SK-N-MC (cell line): ENCODE measurements at regions not wholly inside any gene's neighbourhood (a gene's known extent, or its start where the extent isn't known, plus 50 kb on each side); places are given as distances from the start of the nearest gene placed in this dataset.

ENCODE experiments used
- FOXP2 ChIP-seq: optimal IDR thresholded peaks from 2 replicates; pipeline ENCODE3; 2011; ENCODE audit warnings: mild to moderate bottlenecking, moderate library complexity; ENCODE audit not compliant: insufficient read depth; ENCODE audit errors: extremely low read length, control extremely low read depth
- POLR2AphosphoS5 ChIP-seq: IDR thresholded peaks from 2 replicates; pipeline ENCODE4 v1.6.1; 2012; ENCODE audit warnings: mild to moderate bottlenecking, low read depth, low read length, borderline replicate concordance

DNA sequence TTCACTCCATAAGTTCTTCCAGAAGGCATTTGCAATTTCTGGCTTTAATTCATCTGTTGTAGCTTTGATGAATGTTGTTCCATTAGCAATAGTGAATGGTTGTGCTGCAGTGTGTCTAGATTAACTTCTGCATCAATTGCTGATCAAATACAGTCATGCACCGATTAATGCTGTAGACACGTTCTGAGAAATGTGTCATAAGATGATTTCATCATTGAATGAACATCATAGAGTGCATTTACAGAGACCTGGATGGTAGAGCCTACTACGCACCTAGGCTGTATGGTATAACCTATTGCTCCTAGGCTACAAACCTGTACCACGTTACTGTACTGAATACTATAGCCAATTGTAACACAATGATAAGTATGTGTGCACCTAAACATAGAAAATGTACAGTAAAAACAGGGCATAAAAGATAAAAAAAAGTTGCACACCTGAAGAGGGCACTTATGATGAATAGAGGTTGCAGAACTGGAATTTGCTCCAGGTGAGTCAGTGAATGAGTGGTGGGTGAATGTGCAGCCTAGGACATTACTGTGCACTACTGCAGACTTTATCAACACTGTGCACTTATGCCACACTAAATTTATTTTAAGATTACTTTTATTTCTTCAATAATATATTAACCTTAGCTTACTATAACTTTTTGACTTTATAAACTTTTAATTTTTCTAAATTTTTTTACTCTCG is 170.7 kb downstream of the HERPUD2 start:
- no peak for TF ChIP-seq POLR2AphosphoS5
- TF ChIP-seq FOXP2, result no peak
